HK-2 (cell line): ENCODE measurements at regions not wholly inside any gene's neighbourhood (a gene's known extent, or its start where the extent isn't known, plus 50 kb on each side); places are given as distances from the start of the nearest gene placed in this dataset.
A peak's percentile ranks its signal among the peaks of the same experiment; 100 is the strongest.

Experiments
- DNase-seq: peaks from one replicate; pipeline ENCODE4 v3.0.0-alpha.2; 2018; ENCODE audit not compliant: unreplicated experiment

DNA sequence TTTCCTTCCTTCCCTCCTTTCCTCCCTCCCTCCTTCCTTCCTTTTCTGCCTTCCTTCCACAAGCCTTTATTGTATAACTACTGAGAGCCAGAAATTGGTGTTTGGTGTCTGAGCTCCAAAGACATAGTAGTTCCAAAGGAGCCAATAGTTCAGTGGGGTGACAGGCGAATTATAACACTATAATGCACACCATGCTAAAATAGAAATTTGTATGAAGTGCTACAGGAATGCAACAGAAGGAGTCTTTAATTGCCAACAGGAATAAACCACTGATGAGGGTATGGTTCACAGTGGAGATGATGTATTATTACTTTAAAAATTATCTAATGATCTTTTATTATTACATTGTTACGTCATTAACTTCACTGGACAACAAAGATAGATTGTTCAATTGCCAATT is 158.8 kb upstream of the SP8 start:
- DNase-seq = no peak

GRCh38 chr7:20952916-20953315 is 166.2 kb upstream of the SP8 start:
- no peak for DNase-seq

DNA sequence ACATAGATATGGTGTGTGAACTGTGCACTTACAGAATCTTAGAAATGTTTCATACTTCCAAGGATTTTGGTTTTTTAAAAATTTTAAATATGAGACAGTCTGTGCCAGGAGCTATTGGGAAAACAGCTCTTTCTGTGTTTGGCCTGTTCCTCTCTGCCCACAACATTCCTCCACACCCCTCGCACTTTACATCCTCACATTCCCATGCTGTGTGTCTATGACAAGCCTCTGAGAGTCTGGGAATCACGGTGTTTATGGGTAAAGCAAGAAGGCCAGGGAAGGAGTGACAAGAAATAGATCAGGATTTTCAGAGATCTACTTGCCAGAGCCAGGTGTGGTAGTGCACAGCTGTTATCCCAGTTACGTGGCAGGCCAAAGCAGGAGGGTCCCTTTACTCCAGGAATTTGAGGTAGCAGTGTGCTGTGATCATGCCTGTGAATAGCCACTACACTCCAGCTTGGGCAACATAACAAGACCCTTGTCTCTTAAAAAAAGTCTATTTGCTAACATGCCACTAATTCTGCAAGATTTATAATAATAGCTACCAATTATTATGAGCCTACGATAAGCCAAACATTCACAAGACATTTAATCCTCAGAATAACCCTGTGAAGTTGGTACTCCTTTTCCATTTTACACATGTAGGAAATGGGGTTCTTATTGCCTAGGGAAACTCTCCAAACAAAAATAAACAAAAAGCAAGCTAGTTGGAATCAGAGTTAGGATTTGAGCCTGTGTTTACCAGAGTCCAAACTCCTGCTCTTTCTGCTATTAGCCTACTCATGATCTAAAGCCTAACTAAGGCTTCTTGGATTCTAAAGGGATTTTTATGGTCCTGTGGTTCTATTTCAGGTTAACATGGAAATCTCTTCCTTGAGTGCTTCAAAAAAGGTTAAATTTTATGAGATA is 168.3 kb upstream of the SP8 start:
- DNase-seq = no peak

- no peak for DNase-seq
Observed at GRCh38 chr7:20958572-20958971, 171.9 kb upstream of the SP8 start.

DNA sequence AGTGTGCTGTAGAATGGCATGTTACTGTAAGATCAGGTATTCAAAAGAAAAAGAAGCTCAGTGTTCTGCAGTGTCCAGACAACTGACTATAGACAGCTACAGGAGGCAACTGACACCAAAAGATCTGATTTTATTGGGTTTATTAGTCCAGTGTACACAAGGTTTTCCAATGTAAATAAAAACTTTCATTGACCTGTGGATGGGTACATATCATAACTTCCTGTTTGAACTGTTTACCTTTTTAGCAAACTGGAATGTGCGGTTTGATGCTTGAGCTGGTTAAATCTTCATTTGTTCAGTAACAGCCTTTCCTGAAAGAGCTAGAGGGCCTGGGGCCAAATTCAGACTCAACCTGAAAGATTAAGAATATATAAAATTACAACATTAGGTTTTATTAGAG is 172.6 kb upstream of the SP8 start:
- DNase-seq = no peak

DNA sequence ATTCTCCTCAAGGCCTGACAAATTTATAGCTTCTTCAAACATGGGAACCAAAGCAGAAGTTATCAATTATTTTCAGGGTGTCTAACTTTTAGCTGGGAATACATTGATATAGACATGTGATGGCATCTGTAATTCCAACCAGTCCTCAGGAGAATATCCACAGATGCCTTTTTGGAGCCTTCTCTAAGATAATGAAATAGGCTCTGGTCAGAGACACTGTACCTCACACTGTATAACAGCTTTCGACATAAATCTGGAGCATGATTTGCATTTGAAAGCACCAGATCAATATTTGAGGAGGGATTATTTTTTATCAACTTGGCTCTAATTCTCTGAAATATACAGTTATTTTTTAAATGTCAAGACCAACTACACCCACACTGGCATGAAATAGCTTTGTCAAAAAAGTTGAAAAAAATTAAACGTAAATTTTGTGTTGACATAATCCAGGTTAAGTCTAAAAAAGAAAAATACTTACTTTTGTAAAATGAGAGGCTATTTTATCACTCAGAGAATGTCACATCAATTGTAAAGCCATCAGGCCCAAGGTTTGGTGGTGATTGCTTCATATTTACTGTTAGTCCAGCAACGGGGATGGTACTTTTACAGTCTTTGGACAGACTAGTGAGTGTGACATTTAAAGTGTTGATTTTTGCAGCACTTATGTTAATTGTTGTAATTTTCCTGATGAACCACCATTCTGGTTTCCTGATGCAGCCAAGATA is 177.0 kb upstream of the SP8 start:
- no peak for DNase-seq

DNA sequence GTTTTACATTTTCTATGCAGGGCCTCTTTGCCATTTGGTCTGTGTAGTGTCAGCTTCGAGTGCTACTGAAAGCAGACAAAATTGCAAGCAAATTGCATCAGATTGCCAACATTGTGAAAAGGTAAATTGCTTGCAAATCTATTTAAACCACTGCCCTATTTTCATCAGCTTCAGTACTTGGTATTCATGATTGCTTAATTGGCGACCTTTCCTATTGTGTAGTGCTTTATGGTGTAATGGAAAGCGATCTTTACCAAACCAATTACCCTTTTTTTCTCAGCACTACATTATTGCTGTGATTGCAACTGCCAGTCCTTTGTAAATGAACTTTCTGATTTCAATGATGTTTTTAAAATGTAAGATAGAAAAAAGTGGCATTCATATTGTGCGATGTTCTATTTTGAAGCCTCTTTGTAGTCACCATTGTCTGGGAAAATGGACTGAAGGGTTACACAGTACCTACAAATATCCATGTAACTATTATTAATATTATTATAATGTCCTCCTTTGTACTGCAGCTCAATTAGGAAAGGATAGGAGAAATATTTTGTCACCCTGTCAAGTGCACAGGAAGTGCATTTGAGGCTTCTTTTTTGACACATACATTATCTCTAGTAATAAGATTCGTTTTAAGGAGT is 177.7 kb upstream of the SP8 start:
- no peak for DNase-seq

- DNase-seq = no peak
Observed at GRCh38 chr7:20971219-20971618, 184.5 kb upstream of the SP8 start.

DNA sequence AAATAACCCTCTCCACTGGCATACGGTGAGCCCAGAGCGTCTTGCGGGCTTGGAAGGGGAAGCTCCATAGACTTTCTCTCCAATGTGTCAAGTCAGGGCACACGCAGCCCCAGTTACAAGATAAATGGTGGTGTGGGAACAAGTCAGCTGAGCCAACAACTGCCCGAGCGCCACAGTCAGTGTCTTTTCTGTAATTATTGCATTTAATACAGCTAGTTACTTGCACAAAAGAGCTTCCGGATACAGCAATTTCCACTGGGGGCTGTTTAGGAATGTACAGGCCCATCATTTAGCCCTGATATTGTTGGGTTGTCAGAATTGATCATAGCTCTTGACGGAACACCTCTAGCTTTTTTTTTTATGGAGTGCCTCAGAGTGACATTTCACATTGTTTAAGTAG is 193.5 kb upstream of the SP8 start:
- no peak for DNase-seq

DNA sequence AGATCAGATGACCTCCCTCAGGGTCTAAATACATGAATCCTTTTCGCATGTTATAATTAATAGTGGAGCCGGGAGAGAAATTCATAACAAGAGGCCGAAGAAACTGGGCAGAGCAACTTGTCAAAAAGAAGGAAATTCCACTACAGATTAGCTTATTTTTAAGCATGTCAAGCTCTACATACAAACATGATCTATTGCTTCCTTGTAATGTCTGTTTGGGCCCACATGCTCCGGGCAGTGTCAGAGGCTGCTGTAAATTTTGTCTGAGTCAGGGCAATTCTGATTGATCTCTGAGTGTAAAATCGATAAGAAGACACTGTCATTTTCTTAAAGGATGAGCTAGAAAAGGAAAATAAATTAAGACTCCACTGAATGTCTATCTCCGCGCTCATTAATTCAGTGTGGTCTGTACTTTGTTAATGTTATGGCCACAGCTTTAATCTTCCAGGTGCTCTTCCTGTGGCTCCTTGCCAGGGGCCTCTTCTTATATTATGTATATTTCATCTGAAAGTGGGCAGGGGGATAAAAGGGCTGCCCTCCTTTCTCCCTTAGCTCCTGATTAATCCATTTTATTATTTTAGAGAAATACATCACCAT is 194.1 kb upstream of the SP8 start:
- DNase-seq = no peak

DNA sequence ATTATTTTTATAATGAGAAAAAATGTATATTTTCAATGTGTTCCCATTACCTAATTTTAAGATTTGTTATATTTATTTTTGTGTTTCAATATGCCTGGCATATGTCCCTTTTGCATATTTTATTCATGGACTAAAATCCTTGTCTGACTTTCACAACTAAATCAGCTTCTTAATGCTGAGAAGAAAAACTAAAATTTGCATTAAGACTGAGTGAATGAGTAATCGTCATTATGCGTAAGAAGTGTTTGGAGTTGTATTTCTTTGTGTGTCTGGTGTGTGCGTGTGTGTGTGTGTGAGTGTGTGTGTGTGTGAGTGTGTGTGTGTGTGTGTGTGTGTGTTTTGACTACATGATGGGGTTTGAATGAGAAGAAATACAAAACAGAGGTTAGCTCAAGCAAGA is 201.7 kb upstream of the SP8 start:
- no peak for DNase-seq

DNA sequence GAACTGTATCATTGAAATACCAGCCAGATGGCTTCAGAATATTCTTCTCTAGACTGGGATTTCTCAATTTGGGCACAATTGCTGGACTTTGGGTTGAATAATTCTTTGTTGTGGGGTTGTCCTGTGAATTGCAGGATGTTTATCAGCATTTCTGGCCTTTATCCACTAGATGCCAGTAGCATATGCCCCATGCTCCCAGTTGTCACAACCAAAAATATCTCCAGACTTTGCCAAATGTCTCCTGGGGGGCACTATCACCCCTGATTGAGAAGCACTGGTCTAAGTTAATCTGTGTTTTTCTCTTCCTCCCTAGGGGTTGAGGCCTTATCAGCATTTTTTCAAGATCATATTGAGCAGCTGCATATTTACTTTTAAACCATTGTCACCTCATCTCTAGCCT is 204.9 kb upstream of the SP8 start:
- no peak for DNase-seq

DNA sequence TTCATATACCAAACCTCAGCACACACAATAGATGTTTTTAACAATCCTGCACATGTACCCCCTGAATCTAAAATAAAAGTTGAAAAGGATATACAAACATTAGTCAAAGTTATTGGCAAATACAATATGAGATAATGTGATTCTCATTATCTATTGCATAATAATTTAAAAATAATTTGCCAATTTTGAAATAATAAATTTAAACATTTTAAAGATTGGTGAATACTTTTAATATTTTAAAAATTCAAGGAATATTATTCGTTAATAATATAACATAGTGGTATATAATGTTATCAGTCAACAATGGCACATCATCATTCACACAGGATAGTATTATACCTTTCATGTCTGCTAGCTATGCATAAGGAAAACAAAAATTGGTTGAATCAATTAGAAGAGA is 207.0 kb upstream of the SP8 start:
- no peak for DNase-seq

GRCh38 chr7:20998309-20998708 is 211.6 kb upstream of the SP8 start:
- DNase-seq = peak; percentile 9

DNA sequence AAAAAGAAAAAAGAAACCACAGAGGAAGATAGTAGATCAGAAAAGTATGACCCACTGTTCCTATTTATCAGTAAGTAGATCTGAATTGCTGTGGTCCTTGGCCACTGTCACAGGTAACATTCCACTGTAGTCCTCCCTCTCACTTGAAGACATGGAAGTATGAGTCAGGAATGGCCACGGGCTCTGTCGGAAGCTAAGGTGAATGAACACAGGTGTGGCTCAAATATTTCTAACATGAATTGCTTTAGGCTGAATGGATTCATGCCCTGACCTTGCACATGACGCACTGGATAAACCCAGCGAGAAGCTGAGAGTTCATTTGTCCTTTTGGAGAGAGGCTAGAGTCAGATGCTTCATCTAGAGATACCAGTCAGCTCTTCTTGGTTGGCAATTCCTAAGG is 224.5 kb upstream of the SP8 start:
- no peak for DNase-seq

DNA sequence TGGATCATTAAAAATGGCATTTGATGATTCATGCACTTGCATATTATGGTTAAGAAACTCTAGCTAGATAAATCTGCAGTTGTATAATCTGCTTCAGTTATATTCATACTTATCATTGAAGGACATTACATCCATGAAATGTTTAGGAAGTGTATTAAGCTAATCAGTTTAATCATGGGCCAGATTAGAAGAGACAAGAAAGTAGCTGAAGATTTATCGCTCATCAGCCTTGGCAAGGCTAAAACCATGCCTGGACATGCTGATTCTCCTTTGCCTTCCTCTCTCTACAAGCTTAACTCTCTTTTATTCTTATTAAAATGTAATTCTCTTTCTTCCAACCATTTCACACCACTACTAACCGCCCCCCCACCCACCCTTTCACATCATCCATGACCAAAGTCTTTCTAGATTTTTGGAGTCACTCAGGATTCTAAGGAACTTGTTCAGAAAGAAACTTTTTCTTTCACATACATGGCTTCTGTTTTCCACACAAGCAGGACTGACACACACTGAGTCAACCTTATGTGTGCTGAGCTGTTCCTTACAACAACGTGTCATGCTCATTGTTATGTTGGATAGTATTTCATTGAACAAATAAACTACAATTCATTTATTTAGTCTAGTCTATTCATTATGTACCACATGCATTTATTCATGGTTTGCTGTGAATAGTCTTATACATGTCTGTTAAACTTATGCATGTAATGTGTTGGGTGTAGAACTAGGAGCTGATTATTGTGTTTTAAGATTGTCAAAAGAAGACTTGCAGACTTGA is 227.3 kb upstream of the SP8 start:
- DNase-seq = no peak

- DNase-seq = no peak
Observed at GRCh38 chr7:21020667-21021066, 234.0 kb upstream of the SP8 start.

GRCh38 chr7:21023841-21024484 is 237.3 kb upstream of the SP8 start:
- no peak for DNase-seq

DNA sequence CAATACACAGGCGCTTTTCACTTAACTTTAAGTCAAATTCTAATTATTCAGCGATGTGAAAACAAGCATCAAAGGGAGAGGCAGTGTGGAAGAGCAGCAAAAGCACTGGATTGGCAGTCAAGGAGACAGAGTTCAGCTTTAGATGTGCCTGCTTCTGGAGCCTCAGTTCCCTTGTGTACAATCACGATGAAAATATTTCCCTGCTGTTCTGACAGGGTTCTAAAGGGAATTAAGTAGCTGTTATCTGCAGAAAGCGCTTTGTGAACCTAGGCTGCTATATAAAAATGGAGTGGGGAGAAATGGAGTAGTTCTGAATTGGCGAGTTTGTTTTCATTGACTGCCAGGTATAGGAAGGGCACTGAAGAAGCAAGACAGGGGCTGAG is 237.8 kb upstream of the SP8 start:
- DNase-seq = no peak

DNA sequence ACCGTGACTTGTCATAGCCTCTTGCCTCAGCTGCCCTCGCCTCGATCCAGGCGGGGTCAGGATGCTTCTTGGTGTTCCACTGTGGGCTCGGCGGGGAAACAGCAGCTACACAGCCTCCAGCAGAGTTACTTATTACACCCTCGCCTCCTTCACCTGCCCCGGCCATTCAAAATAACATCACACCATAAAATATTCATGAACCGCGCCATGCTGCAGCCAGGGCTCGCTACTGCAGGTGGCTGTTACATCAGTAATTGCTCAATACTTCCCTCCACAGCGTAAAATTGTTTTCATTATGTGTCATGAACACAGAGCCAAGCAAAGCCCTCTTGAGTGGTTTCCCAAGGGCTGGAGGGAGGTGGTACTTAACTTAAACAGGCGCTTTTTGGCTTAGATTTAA is 241.5 kb upstream of the SP8 start:
- DNase-seq = no peak

DNA sequence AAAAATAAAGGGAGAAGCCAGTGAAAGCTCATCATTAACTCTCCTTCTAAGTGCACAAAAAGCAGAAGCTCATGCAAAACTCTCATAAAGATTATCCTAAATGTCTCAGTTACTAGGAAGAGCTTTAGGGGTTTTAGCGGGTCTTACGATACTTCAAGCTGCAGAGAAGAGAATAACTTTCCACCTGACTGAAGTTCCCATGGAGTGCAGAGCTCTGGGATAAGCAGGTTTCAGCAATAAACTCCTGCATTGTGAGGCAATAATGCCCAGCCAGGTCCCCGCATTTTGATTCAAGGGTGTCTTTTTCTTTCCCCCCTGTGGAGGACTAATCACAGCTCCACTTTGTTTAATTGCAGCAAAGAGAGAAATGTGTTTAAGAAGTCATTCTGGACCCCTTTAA is 241.9 kb upstream of the SP8 start:
- DNase-seq = no peak
